GM18867 (cell line): ENCODE measurements at regions not wholly inside any gene's neighbourhood (a gene's known extent, or its start where the extent isn't known, plus 50 kb on each side); places are given as distances from the start of the nearest gene placed in this dataset.

Experiments
- ATAC-seq: cut with Tn5 transposase; IDR thresholded peaks from one replicate; pipeline ENCODE4 v1.9.1; 2021; ENCODE audit warnings: mild to moderate bottlenecking, moderate library complexity; ENCODE audit not compliant: unreplicated experiment

DNA sequence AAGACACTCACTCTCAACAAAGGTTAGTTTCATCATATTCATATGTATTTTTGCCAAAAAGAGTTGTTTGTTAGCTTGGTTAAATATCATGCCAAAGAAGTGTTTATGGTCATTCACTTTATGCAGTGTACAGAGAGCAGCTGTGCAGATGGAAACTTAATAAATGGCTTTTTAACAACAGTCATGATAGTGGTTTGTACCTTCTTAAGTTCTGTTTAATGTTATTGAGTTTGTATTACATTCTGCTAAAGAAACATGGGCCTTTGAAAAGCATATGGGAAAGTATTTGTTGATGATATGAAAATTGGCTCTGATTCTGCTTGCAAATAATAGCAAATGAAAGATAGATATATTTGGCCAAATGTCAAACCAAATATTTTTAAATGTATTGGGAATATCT is 607.3 kb downstream of the NCAM2 start:
- no peak for ATAC-seq

DNA sequence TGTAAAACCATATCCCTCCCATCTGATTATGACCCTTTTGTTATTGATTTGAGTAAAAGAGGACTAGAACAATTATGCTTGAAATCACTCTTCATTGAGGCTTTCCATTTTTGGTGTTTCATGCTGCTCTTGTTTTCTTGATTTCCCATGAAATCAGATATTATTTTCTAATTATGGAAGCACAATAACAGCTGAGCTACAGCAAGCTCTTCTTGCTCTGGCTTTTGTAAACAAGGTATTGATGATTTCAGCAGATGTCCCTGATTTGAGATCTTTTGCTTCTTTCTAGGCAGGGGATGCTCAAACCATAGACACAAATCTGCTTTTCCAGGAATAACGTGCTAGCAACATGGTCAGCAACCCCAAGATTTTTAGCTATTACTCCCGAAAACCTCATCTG is 607.8 kb downstream of the NCAM2 start:
- ATAC-seq = no peak

DNA sequence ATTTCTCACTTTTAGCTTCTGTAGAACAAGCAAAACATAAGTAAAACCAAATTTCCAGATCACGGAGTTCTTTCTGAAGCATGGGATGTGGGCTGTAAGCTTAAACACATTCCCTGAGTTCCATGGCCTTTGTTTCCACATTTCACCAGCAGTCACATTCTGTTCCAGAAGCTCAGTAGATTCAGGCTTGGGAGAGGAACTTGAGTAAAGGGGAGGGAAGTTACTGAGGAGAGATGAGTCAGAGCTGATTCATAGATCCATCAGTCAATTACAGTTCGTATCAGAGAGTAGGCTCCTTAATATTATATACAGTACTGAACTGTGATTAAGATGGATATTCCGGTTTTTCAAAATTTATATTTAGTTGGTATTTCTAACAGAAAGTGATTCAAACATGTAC is 614.3 kb downstream of the NCAM2 start:
- ATAC-seq = no peak

DNA sequence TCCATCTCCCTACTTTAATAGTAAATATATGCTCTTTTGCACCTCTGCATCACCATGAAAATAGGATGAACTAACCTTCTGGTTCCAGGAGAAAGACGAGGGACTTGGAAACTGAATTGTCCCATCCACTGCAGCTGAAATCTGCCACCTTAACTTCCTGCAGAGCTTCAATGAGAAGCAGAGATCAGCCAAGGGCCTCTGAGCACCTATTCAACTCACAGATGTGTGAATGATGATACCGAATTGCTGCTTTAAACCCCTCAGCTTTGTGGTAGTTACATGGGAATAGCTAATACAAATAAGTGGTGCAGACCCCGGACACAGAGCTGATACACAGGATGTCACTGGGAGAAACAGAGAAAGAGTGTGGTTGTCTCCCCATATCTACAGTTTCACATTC is 616.8 kb downstream of the NCAM2 start:
- ATAC-seq = no peak

DNA sequence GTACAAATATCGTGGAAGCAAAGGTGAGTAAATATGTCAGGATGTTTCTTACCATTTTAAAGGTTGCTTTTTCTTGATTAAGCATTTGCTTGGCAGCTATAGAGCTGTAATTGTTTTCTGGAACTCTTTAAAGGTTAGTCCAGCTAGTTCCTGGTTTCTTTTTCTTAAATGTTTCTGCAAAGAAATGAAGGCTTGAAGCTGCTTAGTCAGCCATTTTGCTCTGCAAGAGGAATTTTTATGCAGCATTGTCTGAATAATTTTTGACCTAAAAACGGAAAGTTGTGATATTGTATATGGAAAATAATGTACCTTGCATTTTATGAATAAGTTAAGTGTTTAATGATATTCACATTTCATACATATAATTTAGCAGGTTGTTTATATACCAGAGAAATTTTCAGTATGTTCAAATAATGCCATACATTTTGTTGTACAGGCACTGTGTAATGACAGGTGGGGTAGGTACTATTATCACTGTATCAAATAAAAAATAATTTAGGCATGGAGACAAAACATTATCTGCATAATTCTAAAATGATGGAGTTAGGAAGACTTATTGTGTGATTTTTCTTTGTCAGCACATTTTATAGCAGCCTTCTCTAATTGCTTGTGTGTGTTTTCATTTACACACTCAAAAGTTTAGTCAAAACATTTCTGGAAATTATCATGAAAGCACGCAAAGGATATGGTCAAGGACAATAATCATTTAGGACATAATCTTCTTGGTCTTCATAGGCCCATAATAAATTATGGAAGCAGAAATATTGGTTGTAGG is 624.4 kb downstream of the NCAM2 start:
- ATAC-seq = no peak

DNA sequence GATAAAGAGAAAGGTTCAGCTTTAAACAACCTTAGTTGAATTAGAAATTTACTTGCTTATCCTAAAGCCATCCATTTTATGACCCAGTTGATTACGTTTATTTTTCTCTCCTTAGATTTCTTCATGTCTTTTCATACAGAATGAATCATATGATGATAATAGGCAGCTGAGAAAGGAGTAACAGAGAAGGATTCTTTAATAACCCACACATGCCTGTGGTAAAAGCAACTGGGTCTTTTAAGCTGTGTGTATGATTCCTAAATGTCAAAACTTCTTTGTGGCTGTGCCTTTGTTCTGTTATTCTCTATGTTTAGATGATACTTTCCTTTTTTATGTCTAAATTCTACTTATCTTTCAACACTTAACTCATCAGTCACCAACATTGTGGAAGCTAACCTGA is 626.5 kb downstream of the NCAM2 start:
- ATAC-seq = no peak

DNA sequence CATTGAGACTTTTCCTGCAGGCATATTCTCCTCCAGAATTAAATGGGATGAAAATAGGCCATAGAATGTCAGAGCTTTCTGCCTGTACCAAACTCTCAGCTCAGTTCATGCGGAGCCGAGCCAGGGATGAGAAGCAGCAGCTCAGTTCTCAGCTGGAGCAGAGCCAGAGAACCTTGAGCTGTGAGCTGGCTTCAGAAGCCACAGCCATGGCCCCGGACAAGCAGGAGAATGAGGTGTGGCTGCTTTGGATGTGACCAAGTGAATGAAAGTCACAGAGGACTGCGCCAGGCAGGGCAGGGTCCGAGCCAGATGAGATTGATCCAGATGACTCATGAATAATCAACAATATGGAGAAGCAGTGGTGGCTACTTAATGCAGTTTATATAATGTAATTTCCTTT is 633.8 kb downstream of the NCAM2 start:
- no peak for ATAC-seq

DNA sequence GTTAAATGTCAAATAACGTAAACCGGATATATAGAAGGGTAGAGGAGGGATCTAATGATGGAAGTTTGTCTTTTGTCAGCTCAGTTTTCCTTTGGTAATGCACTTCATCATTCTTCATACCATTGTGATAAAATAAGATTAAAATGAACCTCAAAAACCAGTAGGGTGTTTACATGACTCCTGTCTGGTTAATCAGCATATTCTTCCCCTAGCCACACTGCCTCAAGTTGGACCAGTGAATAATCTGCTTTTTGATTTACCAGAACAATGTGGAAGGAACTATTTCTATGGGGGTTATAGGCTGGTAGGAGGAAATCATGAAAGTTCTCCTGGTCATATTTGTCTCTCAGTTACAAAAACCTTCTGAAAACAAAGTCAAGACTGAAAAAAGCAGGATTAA is 634.7 kb downstream of the NCAM2 start:
- no peak for ATAC-seq

DNA sequence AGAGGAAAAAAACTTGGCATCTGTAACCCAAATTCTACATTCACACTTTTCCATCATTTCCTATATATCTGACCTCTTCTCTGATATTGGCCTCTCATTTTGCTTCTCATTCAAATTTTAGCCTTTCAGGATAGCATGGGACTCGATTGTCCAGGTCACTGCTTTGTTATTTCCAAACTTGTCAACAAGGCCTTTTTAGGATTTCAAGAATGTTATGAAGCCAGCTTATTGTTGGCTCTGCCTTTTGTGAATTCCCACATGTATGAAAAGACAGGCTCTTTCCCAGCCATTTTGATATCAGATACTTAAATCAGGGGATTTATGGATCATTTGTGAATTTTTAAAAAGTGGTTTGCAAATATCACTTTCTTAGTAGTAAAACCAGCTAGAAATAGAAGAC is 663.5 kb downstream of the NCAM2 start:
- ATAC-seq = no peak

DNA sequence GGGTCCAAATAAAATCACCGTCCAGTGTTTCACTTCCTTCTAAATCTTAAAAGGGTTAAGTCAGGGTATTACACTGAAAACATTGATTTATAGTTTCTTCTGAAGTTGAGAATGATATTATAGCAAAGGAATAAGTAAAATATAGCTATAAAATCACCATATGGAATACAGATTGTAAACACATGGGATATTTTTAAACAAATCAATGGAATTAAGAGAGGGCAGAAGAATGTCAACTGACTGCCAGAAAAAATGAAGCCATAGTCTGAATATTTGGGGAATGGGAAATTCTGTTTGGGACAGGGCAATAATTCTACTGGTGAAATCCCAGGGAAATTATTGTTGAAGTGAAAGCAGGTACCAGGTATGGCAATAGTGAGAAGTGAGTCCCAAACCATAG is 664.6 kb downstream of the NCAM2 start:
- no peak for ATAC-seq

DNA sequence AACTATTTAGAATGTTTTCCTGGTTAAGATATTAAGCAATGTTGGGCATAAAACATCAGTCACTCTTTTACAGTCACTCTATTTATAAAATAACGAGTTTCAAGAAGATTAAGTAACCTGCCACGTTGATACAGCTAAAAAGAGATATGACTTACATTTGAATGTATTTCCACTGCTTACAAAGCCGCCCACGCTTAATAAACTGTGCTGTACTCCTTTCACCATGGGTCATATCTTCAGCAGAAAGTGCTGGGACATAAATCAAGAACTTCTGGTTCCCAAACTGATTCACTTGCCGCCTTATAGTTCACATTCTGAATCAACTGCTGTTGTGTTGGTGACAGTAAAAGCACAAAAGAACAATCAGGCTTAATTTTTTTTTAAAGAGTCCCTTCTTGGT is 666.7 kb downstream of the NCAM2 start:
- ATAC-seq = no peak

DNA sequence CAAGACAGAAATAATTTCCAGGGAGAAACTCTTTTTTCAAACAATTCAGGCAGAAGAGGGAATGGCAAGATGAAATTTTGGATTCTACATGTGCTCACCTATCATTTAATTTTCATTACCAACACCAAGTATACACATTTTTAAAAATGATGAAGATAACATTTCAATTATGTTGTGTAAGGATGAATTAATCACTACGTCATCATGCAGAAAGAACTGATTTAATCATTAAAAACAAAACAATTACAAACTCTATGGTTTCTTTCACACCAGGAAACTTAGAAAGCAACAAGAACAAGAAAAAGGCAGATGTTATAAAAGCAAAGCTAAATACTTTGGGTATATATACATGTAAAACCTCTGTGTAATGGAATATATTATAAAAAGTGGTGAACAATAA is 668.5 kb downstream of the NCAM2 start:
- no peak for ATAC-seq

DNA sequence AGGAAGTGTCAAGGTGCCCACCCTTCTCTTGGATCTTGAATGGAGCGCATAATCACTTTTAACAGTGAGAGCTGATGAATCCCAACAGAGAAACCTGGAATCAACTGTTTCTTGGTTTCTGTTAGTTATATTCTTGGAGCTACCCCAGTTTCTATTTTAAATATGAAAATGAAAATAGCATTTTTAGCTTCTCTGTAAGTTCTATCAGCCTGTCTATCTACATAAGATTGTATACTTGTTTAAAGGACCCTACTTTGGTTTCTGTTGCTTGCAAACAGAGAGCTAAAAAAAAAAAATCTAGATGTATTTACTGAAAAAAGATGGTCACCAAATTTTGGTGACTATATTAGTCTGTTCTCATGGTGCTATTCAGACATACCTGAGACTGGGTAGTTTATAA is 670.0 kb downstream of the NCAM2 start:
- no peak for ATAC-seq

DNA sequence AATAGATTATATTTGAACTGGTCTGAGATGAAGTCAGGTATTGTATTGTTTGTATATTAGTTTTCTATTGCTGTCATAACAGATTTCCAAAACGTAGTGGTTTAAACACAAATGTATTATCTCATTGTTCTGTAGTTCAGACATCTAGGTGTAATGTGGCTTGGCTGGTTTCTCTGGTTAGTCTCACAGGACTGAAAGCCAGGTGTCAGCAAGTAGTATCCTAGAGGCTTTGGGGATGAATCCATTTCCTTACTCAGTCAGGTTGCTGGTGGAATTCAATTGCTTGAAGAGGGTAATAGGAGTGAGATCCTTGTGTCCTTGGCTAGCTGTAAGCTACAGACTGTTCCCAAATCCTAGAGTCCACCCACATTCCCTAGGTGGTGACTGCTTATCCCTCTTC is 675.8 kb downstream of the NCAM2 start:
- no peak for ATAC-seq

DNA sequence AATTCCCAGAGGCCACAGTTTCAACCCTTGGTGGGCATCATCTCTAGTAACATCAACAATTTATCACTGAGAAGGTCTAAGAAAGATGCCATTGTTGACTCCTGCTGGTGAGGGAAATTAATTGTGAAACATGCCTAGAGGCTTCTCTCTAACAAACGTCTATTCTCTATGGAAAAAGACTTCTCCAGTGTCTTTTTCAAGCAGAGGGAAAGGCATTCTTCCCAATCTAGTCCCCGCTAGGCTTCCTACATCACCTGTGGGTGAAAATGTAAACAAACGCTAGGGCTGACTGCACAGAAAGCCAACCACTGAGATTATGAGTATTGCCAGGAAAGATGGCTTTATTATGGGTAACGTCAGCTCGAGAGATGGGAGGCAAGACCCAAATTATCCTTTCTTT is 677.4 kb downstream of the NCAM2 start:
- no peak for ATAC-seq

DNA sequence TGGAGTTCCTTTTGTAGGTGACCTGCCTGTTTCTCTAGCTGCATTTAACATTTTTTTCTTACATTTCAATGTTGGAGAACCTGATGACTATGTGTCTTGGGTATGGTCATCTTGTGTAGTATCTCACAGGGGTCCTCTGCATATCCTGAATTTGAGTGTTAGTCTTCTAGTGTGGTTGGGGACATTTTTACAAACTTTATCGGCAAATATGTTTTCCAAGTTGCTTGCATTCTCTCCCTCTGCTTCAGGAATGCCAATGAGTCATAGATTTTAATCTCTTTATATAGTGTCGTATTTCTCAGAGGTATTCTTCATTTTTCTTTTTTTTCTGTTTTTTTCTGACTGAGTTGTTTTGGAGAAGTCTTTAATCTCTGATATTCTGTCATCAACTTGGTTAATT is 684.0 kb downstream of the NCAM2 start:
- no peak for ATAC-seq

DNA sequence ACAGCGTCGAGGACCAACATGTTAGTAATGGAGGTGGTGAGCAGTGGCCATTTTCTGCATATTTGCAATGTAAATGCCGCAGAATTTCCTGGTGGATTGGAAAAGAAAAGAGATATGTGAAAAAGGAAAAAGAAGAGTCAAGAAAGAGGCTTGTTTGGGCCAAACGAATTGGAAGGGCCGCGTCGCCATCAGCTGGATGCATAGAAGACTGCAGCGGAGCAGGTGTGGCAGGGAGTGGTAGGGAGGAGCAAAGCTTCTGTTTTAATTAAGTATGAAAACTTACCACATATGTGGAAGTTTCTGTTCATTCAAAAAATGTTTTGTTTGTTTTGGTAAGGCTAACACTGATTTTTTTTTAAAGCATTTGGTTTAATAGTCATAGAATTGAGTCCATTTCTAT is 690.7 kb downstream of the NCAM2 start:
- no peak for ATAC-seq

DNA sequence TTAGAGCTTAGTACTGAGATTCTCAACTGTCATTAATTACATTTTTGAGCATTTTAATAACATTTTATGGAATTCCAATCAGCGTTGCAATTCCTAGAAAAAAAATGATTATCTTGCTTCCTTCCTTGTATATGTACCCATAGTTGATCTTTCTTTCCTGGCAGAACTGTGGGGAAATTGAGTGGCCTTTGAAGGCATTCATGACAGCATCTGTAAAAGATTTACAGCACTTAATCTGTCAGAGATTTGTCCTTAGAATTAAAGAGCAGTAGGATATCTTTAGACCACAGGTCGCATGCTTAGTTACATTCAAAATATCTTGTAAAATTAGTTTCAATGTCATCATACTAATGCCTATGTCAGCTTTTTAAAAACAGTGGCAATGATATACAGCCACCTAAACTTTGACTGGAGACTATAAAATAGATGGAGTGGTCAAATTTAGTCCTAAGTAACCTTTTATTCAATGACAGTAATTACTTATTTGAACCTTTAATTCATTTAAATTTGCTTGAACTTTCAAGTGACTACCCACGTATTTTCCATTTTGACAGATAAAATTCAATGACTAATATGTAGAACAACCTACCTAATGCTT is 692.0 kb downstream of the NCAM2 start:
- ATAC-seq = no peak

DNA sequence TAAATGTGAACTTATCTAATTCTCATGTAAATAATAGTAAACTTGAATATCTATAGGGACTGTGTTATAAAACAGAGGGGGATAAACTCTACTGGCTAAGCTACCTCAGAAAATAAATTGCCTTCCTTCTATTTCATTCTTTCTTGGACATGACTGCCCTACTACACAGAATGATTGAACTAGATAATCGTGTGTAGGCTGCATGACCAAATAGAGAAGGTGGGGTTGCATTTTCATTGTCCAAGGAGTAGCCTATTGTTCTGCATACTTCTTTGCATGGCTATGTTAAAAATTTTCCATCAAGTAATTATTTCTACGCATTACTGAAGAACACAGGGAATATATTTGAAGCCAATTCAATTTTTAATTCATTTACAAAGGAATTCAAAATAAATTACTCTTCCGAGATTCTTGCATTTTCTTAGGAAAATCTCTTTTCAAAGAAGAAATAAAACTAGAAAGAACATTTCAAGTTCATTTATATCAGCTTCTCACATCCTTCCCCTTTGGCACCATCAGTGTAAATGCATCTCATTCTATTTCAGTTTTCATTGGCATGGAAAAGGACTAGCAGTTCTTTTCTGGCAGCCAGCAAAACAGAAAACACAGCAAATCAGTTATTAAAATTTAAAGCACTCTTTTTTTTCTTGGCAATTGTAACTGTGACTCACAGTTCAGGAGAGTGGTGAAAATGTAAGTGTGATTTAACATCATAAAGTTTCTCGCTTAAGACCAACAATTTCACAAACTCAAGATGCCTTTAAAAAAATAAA is 714.7 kb downstream of the NCAM2 start:
- ATAC-seq = no peak

DNA sequence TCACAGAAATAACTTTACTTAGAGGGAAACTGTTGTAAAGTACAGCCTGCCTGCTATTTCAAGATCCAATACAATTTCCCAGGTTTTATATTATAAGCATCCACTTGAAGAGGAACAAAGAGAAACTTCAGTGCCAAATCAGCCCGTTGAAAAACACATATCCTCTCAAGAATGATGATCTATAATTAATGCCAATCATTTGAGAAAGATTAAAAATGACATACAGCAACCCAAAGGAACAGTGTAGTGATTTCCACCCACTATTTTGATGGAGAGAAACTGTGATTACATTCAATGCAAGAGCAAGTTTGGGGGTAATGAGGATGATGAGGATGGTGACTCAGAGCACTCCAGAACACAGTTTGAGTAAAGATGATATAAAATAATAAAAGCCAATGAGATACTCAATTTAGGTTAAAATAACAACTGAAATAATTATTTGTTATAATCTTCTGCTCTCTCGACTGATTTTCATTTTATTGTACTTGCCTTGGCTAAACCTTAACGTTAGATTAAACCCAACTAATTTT is 715.5 kb downstream of the NCAM2 start:
- no peak for ATAC-seq

DNA sequence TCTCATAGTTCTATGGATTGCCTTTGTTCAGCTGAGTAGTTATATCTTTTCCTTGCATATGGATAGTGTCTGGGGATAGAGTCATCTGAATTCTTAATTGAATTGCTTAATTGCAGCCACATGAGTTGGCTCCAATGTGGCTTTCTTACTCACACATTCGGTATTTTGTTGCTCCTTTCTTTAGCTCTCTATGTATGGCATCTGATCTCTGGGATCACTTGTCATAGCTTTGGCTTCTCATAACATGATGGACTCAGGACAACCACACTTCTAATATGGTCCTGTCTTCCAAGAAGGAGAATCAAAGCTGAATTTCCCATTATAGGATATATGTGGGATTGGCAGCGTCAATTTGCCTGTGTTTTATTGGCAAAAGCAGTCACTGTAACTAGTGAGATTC is 716.2 kb downstream of the NCAM2 start:
- no peak for ATAC-seq
